Right atrium auricular region (tissue), 2 donors: ENCODE measurements at regions not wholly inside any gene's neighbourhood (a gene's known extent, or its start where the extent isn't known, plus 50 kb on each side); places are given as distances from the start of the nearest gene placed in this dataset.

ENCODE experiments used
- DNase-seq: peaks from one replicate; pipeline ENCODE4 v3.0.0-alpha.2; 2019; ENCODE audit warnings: low spot score
- H3K27ac ChIP-seq, 2 donors: fragments of 200-600 bp; sonication (generic); 1 replicate in 1 of 2; 2 replicates in 1 of 2; pipeline ENCODE4 v1.5.1; 2016 to 2019
- H3K27me3 ChIP-seq, 2 donors: fragments of 200-600 bp; sonication (generic); one replicate each; pipeline versions ENCODE4 v1.5.1 to v1.6.0; 2017 to 2019
- H3K36me3 ChIP-seq: fragments of 200-600 bp; sonication (generic); one replicate; pipeline ENCODE4 v1.5.1; 2016
- H3K4me1 ChIP-seq, 2 donors: fragments of 200-600 bp; sonication (generic); one replicate each; pipeline versions ENCODE4 v1.5.1 to v1.6.0; 2017 to 2019
- H3K4me3 ChIP-seq, 2 donors: fragments of 200-600 bp; sonication (generic); 1 replicate in 1 of 2; 2 replicates in 1 of 2; pipeline ENCODE4 v1.5.1; 2017 to 2019; ENCODE audit warnings: mild to moderate bottlenecking in 1 of 2, moderate library complexity in 1 of 2
- H3K9me3 ChIP-seq, 2 donors: fragments of 200-600 bp; sonication (generic); one replicate each; pipeline ENCODE4 v1.5.1; 2019
- CTCF ChIP-seq, 2 donors: fragments of 200-600 bp; sonication (generic); IDR thresholded peaks; one replicate each; pipeline ENCODE4 v1.5.1; 2019; ENCODE audit warnings: antibody characterized with exemption in 2 of 2

GRCh38 chr1:103344930-103345329, 180.6 kb upstream of the RNPC3 start:
- Histone ChIP-seq H3K27ac (no peak overlapping the region), H3K4me1 (no peaks in the 10 kb centered on the region), H3K27me3 (no peaks in the 10 kb centered on the region), H3K9me3 (no peaks in the 10 kb centered on the region), H3K4me3 (no peak overlapping the region), H3K36me3 (no peaks in the 10 kb centered on the region)
- DNase-seq: no peak
- no peak for TF ChIP-seq CTCF (IDR thresholded peaks at IDR 0.05)

GRCh38 chr1:103341377-103341880, 184.1 kb upstream of the RNPC3 start:
- Histone ChIP-seq H3K27ac (no peak overlapping the region), H3K27me3 (no peaks in the 10 kb centered on the region), H3K36me3 (no peaks in the 10 kb centered on the region), H3K4me1 (no peaks in the 10 kb centered on the region), H3K9me3 (no peaks in the 10 kb centered on the region), H3K4me3 (no peak overlapping the region)
- TF ChIP-seq CTCF (IDR thresholded peaks at IDR 0.05): no peak
- DNase-seq: no peak

- Histone ChIP-seq H3K9me3 (no peaks in the 10 kb centered on the region), H3K27ac (no peak overlapping the region), H3K4me1 (no peaks in the 10 kb centered on the region), H3K4me3 (no peak overlapping the region), H3K27me3 (no peaks in the 10 kb centered on the region), H3K36me3 (no peaks in the 10 kb centered on the region)
- DNase-seq: no peak
- TF ChIP-seq CTCF (IDR thresholded peaks at IDR 0.05): no peak
Measured at GRCh38 chr1:103337779-103338178, 187.7 kb upstream of the RNPC3 start.

DNA sequence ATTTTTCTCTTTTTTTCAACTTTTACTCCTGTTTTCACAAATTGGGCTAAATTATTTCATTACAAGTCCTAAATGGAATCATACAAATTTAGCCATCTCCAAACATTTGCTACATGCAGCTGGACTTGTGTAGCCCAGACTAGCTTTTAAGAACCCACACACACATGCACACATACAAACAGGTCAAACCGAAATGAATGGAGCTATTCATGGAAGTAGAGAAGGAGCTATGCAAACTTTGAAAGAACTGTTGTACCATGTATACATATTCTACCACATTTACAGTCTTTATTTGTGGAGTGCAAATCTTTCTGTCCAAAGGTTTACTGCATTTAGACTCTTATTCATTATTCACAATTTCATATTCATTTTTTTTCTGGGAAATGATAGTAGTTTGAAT, 189.1 kb upstream of the RNPC3 start:
- Histone ChIP-seq H3K4me3 (no peak overlapping the region), H3K9me3 (no peaks in the 10 kb centered on the region), H3K4me1 (no peaks in the 10 kb centered on the region), H3K27me3 (no peaks in the 10 kb centered on the region), H3K36me3 (no peaks in the 10 kb centered on the region), H3K27ac (no peak overlapping the region)
- DNase-seq: no peak
- no peak for TF ChIP-seq CTCF (IDR thresholded peaks at IDR 0.05)

DNA sequence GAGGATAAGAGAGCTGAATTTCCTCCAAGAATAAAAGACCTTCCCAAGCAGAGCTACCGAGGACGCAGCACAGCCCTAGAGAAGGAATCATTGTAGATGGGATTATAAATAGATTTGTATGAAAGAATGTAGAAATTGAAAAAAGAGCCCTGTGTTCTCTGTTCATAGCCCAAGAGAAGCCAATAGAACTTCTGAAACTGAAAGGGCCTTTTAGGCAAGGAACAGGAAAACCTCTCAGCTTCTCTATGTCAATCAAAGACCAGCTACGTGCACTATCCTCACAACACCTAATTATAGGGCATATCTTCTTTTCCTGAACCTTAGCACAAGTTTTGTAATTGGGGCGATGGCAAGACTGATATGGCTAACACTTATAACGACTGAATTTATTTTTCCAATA, 192.4 kb upstream of the RNPC3 start:
- Histone ChIP-seq H3K27me3 (no peaks in the 10 kb centered on the region), H3K27ac (no peak overlapping the region), H3K4me3 (no peak overlapping the region), H3K4me1 (no peaks in the 10 kb centered on the region), H3K36me3 (no peaks in the 10 kb centered on the region), H3K9me3 (no peaks in the 10 kb centered on the region)
- DNase-seq: no peak
- no peak for TF ChIP-seq CTCF (IDR thresholded peaks at IDR 0.05)

DNA sequence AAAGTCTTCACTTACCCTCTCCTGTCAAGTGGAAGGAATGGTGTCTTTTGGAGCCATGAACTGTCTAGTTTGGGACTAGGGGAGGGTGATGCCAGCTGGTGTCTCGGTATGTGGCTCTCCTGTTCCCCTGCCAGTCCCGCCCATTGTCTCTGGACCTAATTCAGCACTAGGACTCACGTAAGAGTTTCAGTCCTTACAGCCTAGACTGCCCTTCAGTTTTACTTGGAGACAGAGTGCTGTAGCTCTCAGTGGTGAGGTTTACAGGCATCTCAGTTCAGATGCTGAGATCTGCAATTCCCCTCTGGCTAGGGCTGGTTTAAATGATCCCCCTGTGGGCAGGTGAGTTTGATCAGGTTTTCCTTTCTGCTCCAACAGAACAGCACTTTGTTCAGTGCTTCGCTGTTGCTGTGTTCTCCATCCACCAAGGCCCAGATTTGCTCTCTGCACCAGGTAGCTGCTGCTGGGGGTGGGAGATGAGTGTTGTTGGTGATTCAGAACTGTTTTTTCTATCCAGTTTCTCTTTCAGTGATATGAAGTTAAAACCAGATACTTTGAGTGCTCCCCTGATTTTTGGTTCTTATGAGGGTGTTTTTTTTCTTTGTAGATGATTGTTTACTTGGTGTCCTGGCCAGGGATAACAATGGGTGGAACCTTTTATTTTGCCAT, 198.3 kb upstream of the RNPC3 start:
- Histone ChIP-seq H3K27ac (no peak overlapping the region), H3K27me3 (no peaks in the 10 kb centered on the region), H3K4me1 (no peaks in the 10 kb centered on the region), H3K9me3 (peaks cover 0 to 13% of the 10 kb centered on the region in 2 donors), H3K36me3 (no peaks in the 10 kb centered on the region), H3K4me3 (no peak overlapping the region)
- no peak for DNase-seq
- TF ChIP-seq CTCF (IDR thresholded peaks at IDR 0.05): no peak
